ENCODE measurements at regions not wholly inside any gene's neighbourhood (a gene's known extent, or its start where the extent isn't known, plus 50 kb on each side); places are given as distances from the start of the nearest gene placed in this dataset.

DNA sequence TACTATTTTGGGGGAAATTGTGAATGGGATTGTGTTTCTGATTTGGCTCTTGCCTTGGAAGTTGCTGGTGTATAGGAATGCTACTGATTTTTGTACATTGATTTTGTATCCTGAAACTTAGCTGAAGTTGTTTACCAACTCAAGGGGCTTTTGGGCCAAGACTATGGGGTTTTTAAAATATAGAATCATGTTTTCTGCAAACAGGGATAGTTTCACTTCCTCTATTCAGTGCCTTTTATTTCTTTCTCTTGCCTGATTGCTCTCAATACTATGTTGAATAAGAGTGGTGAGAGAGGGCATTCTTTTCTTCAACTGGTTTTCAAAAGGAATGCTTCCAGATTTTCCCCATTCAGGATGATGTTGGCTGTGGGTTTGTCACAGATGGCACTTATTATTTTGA, 1383.8 kb upstream of the ACVR2A start:
- TF ChIP-seq CTCF (IDR thresholded peaks at IDR 0.05) (no peak), POLR2A (IDR thresholded peaks at IDR 0.05) (no peak), EP300 (IDR thresholded peaks at IDR 0.05) (no peak), POLR2AphosphoS5 (IDR thresholded peaks at IDR 0.05) (no peak)

Data from suprapubic skin (tissue), 4 donors.